ENCODE measurements at regions not wholly inside any gene's neighbourhood (a gene's known extent, or its start where the extent isn't known, plus 50 kb on each side); places are given as distances from the start of the nearest gene placed in this dataset.
A peak's percentile ranks its signal among the peaks of the same experiment; 100 is the strongest.

GRCh38 chr3:22450786-22451400 lies 699.9 kb upstream of the ZNF385D start:
- DNase-seq (ENCODE audit: low read depth), result peak; percentile 2
- TF ChIP-seq CTCF (IDR thresholded peaks at IDR 0.05; ENCODE audit: insufficient read depth, low read depth, low read length, missing control alignments), result no peak
- no peak overlapping the region for H3K4me3 ChIP-seq (ENCODE audit: low read length)

GRCh38 chr3:22451501-22451900 lies 700.5 kb upstream of the ZNF385D start:
- no peak for DNase-seq (ENCODE audit: low read depth)
- no peak overlapping the region for H3K4me3 ChIP-seq (ENCODE audit: low read length)
- TF ChIP-seq CTCF (IDR thresholded peaks at IDR 0.05; ENCODE audit: insufficient read depth, low read depth, low read length, missing control alignments), result no peak

- H3K4me3 ChIP-seq (ENCODE audit: low read length), result no peak overlapping the region
- DNase-seq (ENCODE audit: low read depth), result no peak
- TF ChIP-seq CTCF (IDR thresholded peaks at IDR 0.05; ENCODE audit: insufficient read depth, low read depth, low read length, missing control alignments), result no peak
These were observed 703.0 kb upstream of the ZNF385D start for GRCh38 chr3:22453906-22454535.

GRCh38 chr3:22469995-22470394 lies 719.0 kb upstream of the ZNF385D start:
- no peak overlapping the region for H3K4me3 ChIP-seq (ENCODE audit: low read length)
- TF ChIP-seq CTCF (IDR thresholded peaks at IDR 0.05; ENCODE audit: insufficient read depth, low read depth, low read length, missing control alignments), result no peak
- no peak for DNase-seq (ENCODE audit: low read depth)

GRCh38 chr3:22471557-22471956 lies 720.5 kb upstream of the ZNF385D start:
- DNase-seq (ENCODE audit: low read depth), result no peak
- no peak overlapping the region for H3K4me3 ChIP-seq (ENCODE audit: low read length)
- no peak for TF ChIP-seq CTCF (IDR thresholded peaks at IDR 0.05; ENCODE audit: insufficient read depth, low read depth, low read length, missing control alignments)

GRCh38 chr3:22474706-22475445 lies 723.9 kb upstream of the ZNF385D start:
- TF ChIP-seq CTCF (IDR thresholded peaks at IDR 0.05; ENCODE audit: insufficient read depth, low read depth, low read length, missing control alignments), result no peak
- DNase-seq (ENCODE audit: low read depth), result no peak
- no peak overlapping the region for H3K4me3 ChIP-seq (ENCODE audit: low read length)

Data from epithelial cell of esophagus (primary cell).